Keratinocyte (primary cell): ENCODE measurements at regions not wholly inside any gene's neighbourhood (a gene's known extent, or its start where the extent isn't known, plus 50 kb on each side); places are given as distances from the start of the nearest gene placed in this dataset.

ENCODE experiments used
- DNase-seq: peaks from one replicate; pipeline ENCODE4 v3.0.0-alpha.2; 2011; ENCODE audit warnings: low read depth, missing footprints, low spot score
- FAIRE-seq: peaks from 2 replicates; lab custom pipeline; 2011; peaks lifted over from hg19 to GRCh38; lab: Jason Lieb, UNC
- H2AFZ ChIP-seq: 2 replicates; pipeline ENCODE4 v1.6.0; 2012; ENCODE audit warnings: low read length, control low read depth, inconsistent platforms; ENCODE audit not compliant: control insufficient read depth
- H3K27ac ChIP-seq: 2 replicates; pipeline ENCODE4 v1.5.1; 2011; ENCODE audit warnings: low read length; ENCODE audit not compliant: control insufficient read depth, insufficient read depth
- H3K27me3 ChIP-seq: 3 replicates; pipeline ENCODE4 v1.6.0; 2011; ENCODE audit warnings: low read length; ENCODE audit not compliant: control insufficient read depth, insufficient read depth; ENCODE audit errors: extremely low read depth
- H3K36me3 ChIP-seq, 2 experiments: 2 replicates in 1 of 2; 3 replicates in 1 of 2; pipeline ENCODE4 v1.5.1; 2011; ENCODE audit warnings: low read length in 2 of 2, mild to moderate bottlenecking in 1 of 2; ENCODE audit not compliant: control insufficient read depth in 2 of 2, insufficient read depth in 2 of 2; ENCODE audit errors: extremely low read depth in 1 of 2
- H3K4me1 ChIP-seq: 3 replicates; pipeline ENCODE4 v1.5.1; 2011; ENCODE audit warnings: low read length; ENCODE audit not compliant: control insufficient read depth, insufficient read depth; ENCODE audit errors: extremely low read depth
- H3K4me2 ChIP-seq: 3 replicates; pipeline ENCODE4 v1.6.0; 2011; ENCODE audit warnings: low read depth, low read length; ENCODE audit not compliant: control insufficient read depth, insufficient read depth; ENCODE audit errors: extremely low read depth
- H3K4me3 ChIP-seq, 3 experiments: fragments of 200-600 bp in 1 of 3; sonication (generic) in 1 of 3; 2 replicates in 2 of 3; 3 replicates in 1 of 3; pipeline ENCODE4 v1.5.1; 2011 to 2016; ENCODE audit warnings: low read length in 3 of 3, mild to moderate bottlenecking in 3 of 3, control low read depth in 2 of 3, inconsistent platforms in 1 of 3, low read depth in 1 of 3, mixed read lengths in 1 of 3, mixed run types in 1 of 3, moderate library complexity in 1 of 3; ENCODE audit not compliant: control insufficient read depth in 2 of 3, insufficient read depth in 2 of 3; ENCODE audit errors: extremely low read depth in 1 of 3
- H3K79me2 ChIP-seq: 2 replicates; pipeline ENCODE4 v1.6.0; 2012; ENCODE audit warnings: low read length; ENCODE audit not compliant: control insufficient read depth, insufficient read depth
- H3K9ac ChIP-seq: 3 replicates; pipeline ENCODE4 v1.6.0; 2011; ENCODE audit warnings: low read length; ENCODE audit not compliant: control insufficient read depth, insufficient read depth; ENCODE audit errors: extremely low read depth
- H3K9me1 ChIP-seq: 3 replicates; pipeline ENCODE4 v1.6.0; 2011; ENCODE audit warnings: low read length; ENCODE audit not compliant: control insufficient read depth, insufficient read depth; ENCODE audit errors: extremely low read depth
- H3K9me3 ChIP-seq: 2 replicates; pipeline ENCODE4 v1.5.1; 2012; ENCODE audit warnings: low read depth, low read length; ENCODE audit not compliant: control insufficient read depth
- H4K20me1 ChIP-seq: 3 replicates; pipeline ENCODE4 v1.6.0; 2011; ENCODE audit warnings: low read length; ENCODE audit not compliant: control insufficient read depth, insufficient read depth; ENCODE audit errors: extremely low read depth
- CTCF ChIP-seq, 3 experiments: IDR thresholded peaks in 1 of 3; conservative IDR thresholded peaks in 1 of 3; optimal IDR thresholded peaks in 1 of 3; 2 replicates in 2 of 3; 3 replicates in 1 of 3; pipeline versions ENCODE3 to v1.5.1; 2011; ENCODE audit warnings: low read length in 3 of 3, mild to moderate bottlenecking in 3 of 3, moderate library complexity in 2 of 3, control low read depth in 1 of 3, inconsistent platforms in 1 of 3; ENCODE audit not compliant: insufficient read depth in 2 of 3; ENCODE audit errors: extremely low read depth in 1 of 3
- EZH2 ChIP-seq: IDR thresholded peaks from one replicate; pipeline ENCODE4 v1.6.1; 2012; ENCODE audit warnings: inconsistent platforms, mild to moderate bottlenecking, low read length, moderate library complexity
- dilution Hi-C: fragments of 300-500 bp; cut with MboI; formaldehyde crosslinking; loops from one replicate; pipeline ENCODE4 v1.7.0; 2020; ENCODE audit warnings: low sequenced_read_pairs; ENCODE audit not compliant: extremely low pct_ligation_motif_present

GRCh38 chr7:26580064-26580591 lies 284.3 kb downstream of the SKAP2 start:
- TF ChIP-seq CTCF (optimal IDR thresholded peaks at IDR 0.05 in 1 of 3, IDR thresholded peaks at IDR 0.05 in 1 of 3, conservative IDR thresholded peaks at IDR 0.05 in 1 of 3; ENCODE audit: extremely low read depth in 1 of 3, insufficient read depth in 2 of 3, low read length in 3 of 3) = no peak
- TF ChIP-seq EZH2 = no peak
- DNase-seq (no peak), FAIRE-seq (no peak)
- Histone ChIP-seq H3K79me2 (no peaks in the 10 kb centered on the region), H3K27ac (no peak overlapping the region), H3K27me3 (peaks cover 14% of the 10 kb centered on the region), H2AFZ (no peak overlapping the region), H3K4me1 (no peaks in the 10 kb centered on the region), H3K4me2 (no peak overlapping the region), H3K9ac (no peak overlapping the region), H3K4me3 (no peak overlapping the region), H3K9me1 (no peaks in the 10 kb centered on the region), H3K36me3 (no peaks in the 10 kb centered on the region), H3K9me3 (no peaks in the 10 kb centered on the region), H4K20me1 (no peaks in the 10 kb centered on the region)
- dilution Hi-C loops = no loop called here

GRCh38 chr7:26580711-26581110 lies 283.7 kb downstream of the SKAP2 start:
- TF ChIP-seq CTCF (optimal IDR thresholded peaks at IDR 0.05 in 1 of 3, IDR thresholded peaks at IDR 0.05 in 1 of 3, conservative IDR thresholded peaks at IDR 0.05 in 1 of 3; ENCODE audit: extremely low read depth in 1 of 3, insufficient read depth in 2 of 3, low read length in 3 of 3) (no peak), EZH2 (no peak)
- no peaks in the 10 kb centered on the region for H3K79me2 ChIP-seq
- no peaks in the 10 kb centered on the region for H3K9me1 ChIP-seq
- no peaks in the 10 kb centered on the region for H4K20me1 ChIP-seq
- no peak overlapping the region for H3K27ac ChIP-seq
- H3K4me2 ChIP-seq = no peak overlapping the region
- H3K36me3 ChIP-seq = no peaks in the 10 kb centered on the region
- no peak overlapping the region for H3K9ac ChIP-seq
- FAIRE-seq (no peak), DNase-seq (no peak)
- H3K4me3 ChIP-seq = no peak overlapping the region
- dilution Hi-C loops = no loop called here
- H3K9me3 ChIP-seq = no peaks in the 10 kb centered on the region
- no peak overlapping the region for H2AFZ ChIP-seq
- no peaks in the 10 kb centered on the region for H3K4me1 ChIP-seq
- H3K27me3 ChIP-seq = peaks cover 14% of the 10 kb centered on the region
